Stimulated activated CD8-positive, alpha-beta memory T cell treated with anti-CD3 and anti-CD28 coated beads, Interleukin-4, amount 100 ng/mL, for 1 hour (primary cell): ENCODE measurements at regions not wholly inside any gene's neighbourhood (a gene's known extent, or its start where the extent isn't known, plus 50 kb on each side); places are given as distances from the start of the nearest gene placed in this dataset.
"Not testable (repeated sequence)": the region's sequence is repeated elsewhere in the genome, so short reads cannot be mapped to it uniquely, and the experiment has no call there.

Source experiments
- DNase-seq, 2 donors: peaks; one replicate each; pipeline ENCODE4 v3.0.0-alpha.2; 2020; ENCODE audit warnings: low read depth in 2 of 2, low spot score in 1 of 2

DNA sequence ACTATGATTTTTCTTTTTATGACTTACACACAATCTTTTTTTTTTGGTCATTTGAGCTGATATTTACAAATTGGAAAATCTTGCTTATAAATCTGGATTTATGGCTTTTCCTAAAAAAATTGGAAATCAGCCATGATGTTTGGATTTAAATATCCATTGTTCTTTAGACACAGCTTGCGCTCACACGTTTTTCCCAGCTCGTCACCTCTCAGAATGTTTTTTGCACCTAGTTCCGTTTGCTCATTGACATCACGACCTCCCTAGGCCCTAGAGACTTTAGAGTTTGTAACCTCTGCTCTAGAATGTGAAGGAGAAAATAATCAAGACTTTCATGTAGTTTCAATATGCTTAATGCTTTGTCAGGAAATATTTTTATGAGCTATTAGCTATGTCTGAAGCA is 930.5 kb downstream of the TLE4 start:
- DNase-seq: no peak

DNA sequence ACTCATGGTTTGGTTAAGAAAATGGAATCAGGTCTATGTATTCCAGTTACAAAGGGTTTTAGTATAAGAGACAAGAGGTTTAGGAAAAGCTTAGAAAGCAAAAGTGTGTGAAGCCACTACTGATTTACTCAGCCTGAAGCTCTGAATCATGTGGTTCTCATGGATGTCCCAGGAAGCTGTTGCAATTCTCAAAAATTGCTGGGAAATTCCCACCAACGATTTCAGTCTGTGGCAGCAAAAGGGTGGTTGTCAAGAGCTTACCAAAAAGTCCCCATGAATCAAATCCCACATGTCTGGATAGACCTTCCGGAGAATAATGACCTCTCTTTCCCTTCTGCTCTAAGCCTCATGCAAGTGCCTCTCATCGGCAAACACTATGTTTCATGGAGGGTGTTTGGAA is 929.9 kb downstream of the TLE4 start:
- no peak for DNase-seq

DNA sequence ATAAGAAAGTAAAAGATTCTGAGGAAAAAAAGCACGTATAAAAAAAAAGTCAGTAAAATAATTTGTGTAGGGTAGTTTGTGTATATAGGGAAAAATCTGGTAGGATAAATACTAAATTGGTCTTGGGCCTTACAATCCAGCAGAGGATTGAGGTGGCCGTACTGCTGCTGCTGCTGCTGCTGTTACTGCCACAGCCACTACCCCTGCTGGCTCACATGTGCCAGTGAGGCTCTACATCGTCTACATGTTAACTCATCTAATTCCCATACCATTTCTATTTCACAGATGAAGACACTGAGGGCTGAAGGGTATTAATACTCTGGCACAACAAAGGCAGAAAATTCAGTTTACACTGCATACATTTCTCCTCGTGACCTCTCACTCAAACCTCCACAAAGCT is 928.5 kb downstream of the TLE4 start:
- DNase-seq: no peak

DNA sequence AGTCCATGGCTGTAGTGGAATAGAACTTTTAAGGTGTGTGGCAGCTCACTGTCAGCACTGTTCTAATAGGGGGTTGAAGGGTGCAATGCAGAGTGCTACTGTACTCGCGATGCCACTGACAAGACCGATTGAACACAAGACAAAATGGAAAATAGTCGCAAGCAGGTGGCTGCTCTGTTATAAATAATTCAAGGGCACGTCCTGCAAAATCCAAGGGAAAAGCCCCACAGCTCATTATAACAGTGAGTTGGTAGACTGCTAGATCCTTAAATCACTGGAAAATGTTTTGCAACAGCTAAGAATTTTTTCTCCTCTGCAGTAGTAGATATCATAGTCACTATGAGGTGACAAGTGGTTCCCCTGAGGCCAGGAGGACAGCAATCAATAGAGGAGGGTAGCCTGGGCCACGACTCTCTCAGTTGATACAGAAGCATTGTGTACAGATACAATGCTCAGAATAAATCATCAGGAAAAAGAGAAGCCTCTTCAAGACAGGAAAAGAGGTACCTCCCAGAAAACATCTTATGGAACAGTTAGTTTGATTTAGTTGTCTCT is 926.3 kb downstream of the TLE4 start:
- DNase-seq: no peak

DNA sequence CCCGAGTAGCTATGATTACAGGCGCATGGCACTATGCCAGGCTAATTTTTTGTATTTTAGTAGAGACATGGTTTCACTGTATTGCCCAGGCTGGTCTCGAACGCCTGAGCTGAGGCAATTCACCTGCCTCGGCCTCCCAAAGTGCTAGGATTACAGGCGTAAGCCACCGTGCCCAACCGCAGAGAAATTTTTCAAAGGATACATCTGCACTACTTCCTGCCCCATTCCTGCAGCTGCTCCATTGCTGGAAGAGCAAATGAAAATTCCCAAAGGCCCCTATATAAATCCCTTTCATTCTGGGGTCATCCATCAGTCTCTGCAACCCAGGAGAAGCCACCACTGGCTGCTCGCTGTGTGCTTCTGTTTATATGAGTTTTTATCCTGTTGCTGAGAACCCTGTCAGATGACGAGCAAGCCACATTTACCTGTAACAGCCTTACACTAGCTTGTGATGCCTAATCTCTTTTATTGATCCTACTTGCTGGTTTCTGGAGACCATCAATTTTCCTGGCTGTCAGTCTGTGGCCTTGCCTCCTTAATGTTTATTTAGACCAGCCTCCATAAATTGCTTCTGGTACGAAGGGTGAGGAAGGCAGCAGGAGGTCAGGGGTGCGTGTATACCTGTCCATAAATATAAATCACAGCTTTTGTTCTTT is 925.3 kb downstream of the TLE4 start:
- no peak for DNase-seq

DNA sequence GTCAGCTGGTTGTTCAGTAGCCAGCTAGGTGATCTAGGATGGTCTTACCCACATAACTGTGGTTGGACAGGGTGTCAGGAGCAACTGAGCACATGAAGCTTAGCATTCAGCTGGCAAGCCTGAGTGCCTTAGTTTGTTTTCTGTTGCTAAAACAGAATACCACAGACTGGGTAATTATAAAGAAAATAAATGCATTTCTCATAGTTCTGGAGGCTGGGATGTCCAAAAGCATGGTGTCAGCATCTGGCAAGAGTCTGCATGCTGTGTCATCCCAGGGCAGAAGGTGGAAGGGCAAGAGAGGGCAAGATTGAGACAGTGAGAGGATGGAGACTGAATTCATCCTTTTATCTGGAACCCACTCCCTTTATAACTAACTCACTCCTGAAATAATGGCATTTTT is 921.5 kb downstream of the TLE4 start:
- no peak for DNase-seq

DNA sequence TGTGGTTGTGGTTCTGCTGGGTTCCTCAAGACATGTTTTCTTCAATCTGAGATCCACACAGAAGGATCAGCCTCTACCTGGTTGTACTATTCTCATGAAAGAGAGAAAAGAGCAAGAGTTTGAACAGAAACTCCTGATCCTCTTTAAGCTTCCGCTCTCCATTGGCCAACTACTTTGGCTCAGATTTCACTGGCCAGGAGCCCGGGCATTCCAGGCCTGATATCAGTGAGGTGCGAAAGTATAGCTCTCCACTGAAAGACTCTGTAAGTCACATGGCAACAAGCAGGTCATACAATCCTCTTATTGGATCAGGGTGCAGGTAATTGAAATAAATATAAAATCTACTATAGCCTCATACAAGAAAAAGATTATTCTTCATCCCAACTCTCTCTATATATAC is 920.5 kb downstream of the TLE4 start:
- no peak for DNase-seq

DNA sequence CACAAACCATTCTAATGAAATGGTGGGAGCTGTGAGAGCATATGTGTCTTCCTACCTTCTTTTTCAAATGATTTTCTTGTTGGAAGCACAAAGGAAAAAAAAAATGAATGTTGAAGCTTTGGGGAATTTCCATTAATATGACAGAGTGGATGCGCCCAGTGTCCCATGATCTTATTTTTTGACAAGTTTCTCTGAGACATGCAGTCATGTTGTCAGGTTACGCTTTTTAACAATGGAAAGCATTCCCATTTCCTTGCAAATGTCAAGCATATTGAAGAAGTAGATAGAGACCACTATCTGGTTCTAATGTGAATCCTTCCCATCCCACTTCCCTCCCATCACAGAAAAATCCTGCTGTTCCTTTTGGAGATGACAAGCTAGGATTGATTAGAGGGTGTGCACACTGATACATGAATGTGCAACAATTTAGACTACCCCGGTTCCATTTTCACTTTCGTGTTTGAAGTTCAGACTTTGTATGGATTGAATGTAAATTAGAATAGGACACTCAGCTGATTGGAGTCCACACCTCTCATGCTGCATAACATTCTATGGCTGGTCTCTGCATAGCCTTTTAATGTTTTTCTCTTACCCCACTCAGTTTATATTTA is 919.4 kb downstream of the TLE4 start:
- no peak for DNase-seq

DNA sequence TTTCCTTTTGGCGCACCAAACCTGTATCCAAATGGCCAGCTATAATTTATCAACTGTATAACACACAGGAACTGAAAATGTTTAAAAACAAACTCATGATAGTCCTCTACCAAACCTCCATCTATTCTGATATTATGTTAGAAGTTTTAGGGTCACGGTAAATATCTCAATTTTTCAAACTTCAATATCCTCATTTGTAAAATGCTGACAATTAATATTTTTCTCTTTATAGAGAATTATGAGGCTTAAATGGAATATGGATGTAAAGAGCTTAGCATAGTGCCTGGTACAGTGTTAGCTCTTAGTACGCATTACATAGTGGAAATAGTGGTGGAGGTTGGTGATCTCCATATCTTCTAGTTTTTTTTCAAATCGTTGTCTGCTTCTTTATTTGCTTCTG is 917.6 kb downstream of the TLE4 start:
- DNase-seq: no peak

DNA sequence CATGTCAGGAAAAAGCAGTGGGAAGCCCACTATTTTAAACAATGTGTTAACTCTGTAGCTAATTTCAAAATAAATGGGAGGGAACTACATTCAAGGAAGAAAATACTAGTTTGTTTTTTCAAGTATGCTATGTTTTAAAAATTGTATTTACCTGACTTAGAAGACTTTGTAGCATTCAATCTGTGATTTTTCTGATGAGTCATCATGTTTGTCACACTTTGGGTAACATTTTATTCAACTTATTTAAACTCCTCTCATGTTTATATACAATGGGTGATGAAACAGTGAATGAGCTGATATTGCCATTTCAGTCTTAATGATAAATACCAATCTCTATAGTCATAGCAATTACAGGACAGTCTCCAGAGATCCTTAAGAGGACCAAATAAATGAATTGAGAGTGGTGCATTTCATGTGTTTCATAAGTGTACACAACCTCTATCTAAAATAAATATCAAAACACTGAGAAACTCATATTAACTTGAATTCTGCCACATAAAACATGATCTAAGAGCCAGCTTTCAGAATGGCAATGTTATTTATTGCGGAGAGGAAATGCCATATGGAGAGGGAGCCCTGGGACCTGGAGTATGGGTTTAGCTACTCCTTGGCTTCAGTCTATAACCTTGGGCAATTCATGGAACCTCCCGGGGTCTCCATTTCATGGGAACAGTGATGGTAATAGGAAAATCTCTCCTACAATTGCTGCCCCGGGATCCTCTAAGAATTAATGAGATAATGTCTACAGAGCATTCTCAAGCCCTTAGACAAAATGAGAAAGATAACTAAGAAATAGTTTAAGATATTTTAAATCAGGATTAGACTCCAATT is 913.9 kb downstream of the TLE4 start:
- DNase-seq: no peak

DNA sequence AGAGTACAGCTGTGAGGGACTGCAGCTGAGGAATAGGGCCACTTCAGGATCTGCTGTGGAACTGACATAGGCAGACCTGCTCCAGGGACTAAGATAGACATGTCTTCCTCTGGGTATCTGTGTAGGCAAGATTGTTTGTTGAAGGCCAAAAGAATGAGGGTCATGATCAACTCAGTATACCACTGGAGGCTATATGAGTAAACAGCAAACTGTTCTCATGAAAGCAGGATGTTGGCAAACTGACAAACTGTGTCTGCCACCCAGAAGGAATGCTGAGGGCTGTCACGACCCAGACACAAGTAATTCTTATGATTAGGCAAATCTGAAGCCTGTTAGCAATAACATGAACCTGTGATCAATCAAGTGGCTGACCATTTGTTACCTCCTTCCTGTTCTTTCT is 910.5 kb downstream of the TLE4 start:
- not testable (repeated sequence) for DNase-seq

DNA sequence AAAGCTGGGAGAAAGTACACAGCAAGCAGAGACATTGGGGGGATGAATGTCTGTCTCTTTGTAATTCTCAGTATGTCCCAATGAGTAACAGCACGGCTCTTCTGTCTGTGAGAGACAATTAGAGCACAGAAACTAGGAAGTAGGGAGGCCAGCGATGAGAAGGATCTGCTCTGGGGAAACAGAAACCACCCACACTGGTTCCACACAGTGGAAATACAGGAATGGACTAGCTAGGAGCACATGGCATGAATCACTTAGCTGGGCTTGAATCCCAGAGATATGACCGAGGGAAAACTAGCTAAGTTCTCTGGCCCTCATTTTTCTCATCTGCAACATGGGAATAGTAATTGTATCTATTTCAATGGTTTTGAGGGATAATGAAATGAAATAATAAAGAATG is 895.9 kb downstream of the TLE4 start:
- no peak for DNase-seq

DNA sequence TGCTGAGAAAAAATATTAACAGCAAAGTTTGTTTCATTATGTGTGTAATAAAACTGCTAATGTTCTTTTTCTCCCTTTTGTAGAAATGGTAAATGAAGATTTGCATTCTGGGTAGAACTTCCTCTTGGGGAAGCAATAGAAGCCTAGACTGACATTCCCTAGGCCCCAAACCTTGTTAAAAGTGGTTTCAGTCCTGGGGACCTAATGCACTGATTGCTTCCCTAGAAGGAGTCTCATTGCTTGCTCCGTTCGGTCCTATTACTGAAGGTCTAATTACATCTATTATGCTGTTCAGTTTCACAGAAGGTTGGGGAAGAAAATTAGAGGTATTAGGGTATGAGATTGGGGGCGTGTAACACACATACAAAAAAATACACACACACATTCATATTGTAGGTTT is 893.8 kb downstream of the TLE4 start:
- DNase-seq: no peak

DNA sequence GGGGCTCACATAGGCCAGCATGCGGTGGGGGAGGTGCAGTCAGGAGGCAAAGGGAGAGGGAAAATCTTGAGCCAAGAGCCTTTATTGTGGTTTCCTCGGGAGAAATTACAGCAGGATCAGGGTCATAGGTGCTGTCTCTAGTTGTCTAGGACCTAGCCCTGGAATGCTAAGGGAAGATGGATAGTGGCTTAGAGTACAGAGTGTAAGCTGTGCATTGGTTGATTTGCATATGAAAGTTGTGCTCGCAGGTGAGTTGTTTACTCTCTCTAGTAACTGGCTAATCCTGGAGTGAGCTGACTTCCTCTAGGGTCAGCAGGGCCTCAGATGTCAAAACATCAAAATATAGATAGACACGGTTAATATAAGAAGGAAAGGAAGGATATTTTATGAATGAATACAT is 877.7 kb downstream of the TLE4 start:
- DNase-seq: no peak

DNA sequence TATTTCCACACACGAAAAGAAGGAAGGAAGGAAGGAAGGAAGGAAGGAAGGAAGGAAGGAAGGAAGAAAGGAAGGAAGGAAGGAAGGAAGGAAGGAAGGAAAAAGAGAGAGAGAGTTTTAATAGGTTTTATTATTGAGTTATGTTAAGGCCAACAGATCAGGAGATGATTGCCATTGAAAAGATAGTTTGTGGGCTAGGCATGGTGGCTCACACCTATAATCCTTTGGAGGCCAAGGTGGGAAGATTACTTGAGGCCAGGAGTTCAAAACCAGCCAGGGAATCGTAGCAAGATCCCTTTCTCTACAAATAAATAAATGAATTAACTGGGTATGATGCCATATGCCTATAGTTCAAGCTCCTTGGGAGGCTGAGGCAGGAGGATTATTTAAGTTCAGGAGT is 877.2 kb downstream of the TLE4 start:
- no peak for DNase-seq

DNA sequence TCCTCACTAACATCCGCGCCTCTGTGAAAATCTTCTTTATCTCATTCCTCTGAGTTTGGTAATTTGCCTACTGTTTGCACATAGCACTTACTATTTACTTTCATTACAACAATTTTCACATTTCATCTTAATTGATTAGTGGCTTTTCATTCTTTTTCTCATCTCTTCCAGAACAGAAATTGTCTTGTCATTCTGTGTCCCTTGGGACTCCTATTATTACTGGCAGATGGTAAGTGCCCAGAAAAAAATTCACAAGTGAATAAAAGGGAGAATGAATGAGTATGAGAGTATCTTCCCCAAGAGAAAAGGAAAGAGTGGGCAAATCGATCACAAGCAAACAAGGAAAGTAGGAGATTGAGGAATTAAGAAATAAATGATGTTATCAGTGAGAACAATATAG is 876.1 kb downstream of the TLE4 start:
- DNase-seq: no peak

DNA sequence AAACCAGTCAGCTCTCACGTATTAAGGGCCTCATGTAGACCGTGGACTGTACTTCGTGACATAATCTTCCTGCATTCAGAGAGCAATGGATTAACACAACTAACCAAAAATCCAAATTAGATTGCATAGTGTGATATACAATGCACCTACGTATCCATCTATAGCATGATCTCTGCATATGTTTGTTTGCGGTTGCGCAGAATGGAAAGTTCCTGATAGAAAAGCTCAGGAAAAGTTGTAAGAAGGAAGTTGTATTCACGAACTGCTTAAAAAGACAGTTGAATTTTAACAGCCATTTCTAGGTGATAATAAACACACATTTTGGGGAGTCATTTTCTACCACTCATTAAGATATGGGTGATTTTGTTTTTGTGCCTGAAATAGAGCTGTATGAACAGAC is 869.0 kb downstream of the TLE4 start:
- DNase-seq: no peak

DNA sequence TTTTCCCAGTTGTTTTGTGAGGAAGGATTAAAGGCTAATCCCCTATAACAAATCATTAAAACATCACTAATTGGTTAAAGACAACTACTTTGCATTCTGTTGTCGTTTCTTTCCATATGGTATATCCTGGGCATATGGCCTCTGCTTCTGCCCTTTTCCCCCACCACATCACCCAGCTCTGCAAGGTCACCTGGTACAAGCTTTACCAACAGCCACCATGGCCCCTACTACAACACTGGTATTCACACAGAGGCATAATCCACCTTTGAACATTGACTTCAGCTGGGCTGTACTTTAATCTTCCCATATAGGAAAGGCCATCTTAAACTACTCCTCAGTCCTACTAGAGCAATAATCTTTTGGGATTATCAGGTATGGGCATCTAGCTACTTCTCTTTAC is 866.1 kb downstream of the TLE4 start:
- DNase-seq: no peak

DNA sequence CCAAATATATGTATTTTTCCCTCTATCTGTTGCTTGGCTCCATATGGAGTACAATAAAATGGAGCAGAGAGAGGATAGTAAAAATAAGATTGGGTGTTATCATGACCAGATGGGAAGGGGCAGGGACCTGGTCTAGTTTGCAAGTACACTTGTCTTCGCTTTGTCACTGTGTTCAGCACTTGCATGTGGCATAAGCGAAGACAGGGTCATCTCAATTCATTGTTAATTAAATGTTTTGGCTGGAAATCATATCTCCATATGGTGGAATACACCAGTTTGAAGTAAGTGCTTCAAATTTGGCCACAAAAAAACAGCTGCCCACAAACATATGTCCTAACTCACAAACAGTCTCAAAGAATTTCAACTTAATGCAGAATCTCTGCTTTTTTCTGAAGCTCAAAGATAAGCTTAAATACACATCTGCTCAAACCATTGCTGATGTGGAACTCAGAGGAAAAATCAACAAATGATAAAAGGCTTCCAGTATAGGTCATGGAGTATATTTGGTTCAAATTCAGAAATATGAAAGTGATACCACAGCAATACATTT is 865.4 kb downstream of the TLE4 start:
- DNase-seq: no peak

DNA sequence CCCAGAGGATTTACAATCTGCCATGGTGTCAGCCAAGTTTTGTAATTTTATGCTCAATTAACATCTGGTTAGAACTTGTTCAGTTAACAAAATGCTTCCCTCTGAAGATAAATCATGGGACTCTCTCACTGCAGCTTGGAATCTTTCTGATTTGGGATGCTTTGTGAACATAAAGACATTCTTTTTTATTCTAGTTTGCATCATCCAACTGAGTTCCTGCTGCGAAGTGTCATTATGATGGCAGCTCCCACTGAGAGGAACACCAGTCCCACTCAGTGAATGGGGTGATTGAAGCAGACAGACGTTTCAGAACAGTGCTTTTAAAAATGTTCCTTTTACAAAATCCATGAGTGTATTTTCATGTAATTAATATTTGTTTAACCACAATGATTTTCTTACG is 863.8 kb downstream of the TLE4 start:
- DNase-seq: no peak

DNA sequence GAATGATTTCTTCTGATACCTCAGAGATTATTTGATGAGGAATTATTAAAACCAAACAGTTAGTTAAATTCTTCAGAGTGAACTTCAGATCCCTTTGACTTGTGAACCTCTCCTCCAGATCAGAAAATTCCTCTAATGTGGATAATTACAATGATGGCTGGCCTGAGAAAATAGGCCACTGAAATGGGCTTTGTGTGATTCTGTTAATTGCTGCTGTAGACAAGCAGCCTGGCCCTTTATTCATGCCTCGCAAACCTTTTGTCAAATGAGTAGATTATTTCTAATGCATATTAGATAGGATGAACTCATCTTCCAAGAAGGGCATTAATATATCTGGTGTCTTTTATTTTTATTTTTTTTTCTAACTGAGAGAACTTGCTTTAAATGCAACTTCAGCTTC is 855.2 kb downstream of the TLE4 start:
- no peak for DNase-seq

DNA sequence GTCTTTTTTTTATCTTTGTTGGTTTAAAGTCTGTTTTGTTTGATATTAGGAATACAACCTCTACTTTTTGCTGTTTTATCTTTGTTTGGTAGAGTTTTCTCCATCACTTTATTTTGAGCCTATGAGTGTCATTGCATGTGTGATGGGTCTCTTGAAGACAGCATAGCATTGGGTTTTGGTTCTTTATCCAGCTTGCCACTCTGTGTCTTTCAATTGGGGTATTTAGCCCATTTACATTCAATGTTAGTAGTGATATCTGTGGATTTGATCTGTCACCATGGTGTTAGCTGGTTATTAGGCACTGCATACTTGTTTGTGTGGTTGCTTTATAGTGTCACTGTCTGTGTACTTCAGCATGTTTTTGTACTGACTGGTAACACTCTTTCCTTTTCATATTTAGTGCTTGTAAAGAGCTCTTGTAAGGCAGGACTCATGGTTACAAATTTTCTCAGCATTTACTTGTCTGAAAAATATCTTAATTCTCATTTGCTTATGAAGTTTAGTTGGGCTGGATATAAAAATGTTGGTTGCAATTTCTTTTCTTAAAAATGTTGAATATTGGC is 845.5 kb downstream of the TLE4 start:
- DNase-seq: no peak
